IMR-90 (cell line): ENCODE measurements at regions not wholly inside any gene's neighbourhood (a gene's known extent, or its start where the extent isn't known, plus 50 kb on each side); places are given as distances from the start of the nearest gene placed in this dataset.
"Not testable (repeated sequence)": the region's sequence is repeated elsewhere in the genome, so short reads cannot be mapped to it uniquely, and the experiment has no call there.

ENCODE experiments used
- ATAC-seq: fragments of 200-7000 bp; cut with Tn5 transposase; 2 replicates; pipeline ENCODE4 v1.9.1; 2020; ENCODE audit warnings: low read depth, mild to moderate bottlenecking, moderate library complexity
- BruUV-seq: library from RNA; stranded (reverse); fragments of 400-500 nt; replicated peaks from 2 replicates; lab custom pipeline; 2021; lab: Mats Ljungman, UMichigan
- CTCF ChIA-PET: fragments of 300-600 bp; formaldehyde crosslinking; extraction: SDS; loops from one replicate; lab custom pipeline; 2021; ENCODE audit warnings: antibody characterized with exemption; lab: Yijun Ruan, JAX
- POLR2A ChIA-PET: fragments of 300-600 bp; sonication (Branson Sonifier 250); formaldehyde crosslinking; loops from one replicate; lab custom pipeline; 2022; ENCODE audit warnings: antibody characterized with exemption; ENCODE audit not compliant: unreplicated experiment; lab: Charles Lee
- DNase-seq: peaks from one replicate; pipeline ENCODE4 v3.0.0; 2013
- H2AFZ ChIP-seq: replicated peaks from 2 replicates; pipeline ENCODE3; 2013; ENCODE audit warnings: low read length, mild to moderate bottlenecking; ENCODE audit not compliant: poor library complexity
- H2AK5ac ChIP-seq: 2 replicates; pipeline ENCODE4 v1.6.1; 2013; ENCODE audit warnings: low read depth, low read length, inconsistent platforms
- H2AK9ac ChIP-seq: replicated peaks from 2 replicates; pipeline ENCODE3; 2013; ENCODE audit warnings: mild to moderate bottlenecking, low read depth, low read length, moderate library complexity; ENCODE audit not compliant: poor library complexity
- H2BK120ac ChIP-seq: 2 replicates; pipeline ENCODE4 v1.6.1; 2013; ENCODE audit warnings: low read depth, low read length, inconsistent platforms
- H2BK15ac ChIP-seq: 3 replicates; pipeline ENCODE4 v1.6.1; 2013; ENCODE audit warnings: low read depth, low read length, inconsistent platforms
- H2BK20ac ChIP-seq: 2 replicates; pipeline ENCODE4 v1.6.1; 2013; ENCODE audit warnings: low read depth, mild to moderate bottlenecking, inconsistent platforms, low read length, moderate library complexity
- H2BK5ac ChIP-seq: 2 replicates; pipeline ENCODE4 v1.6.1; 2013; ENCODE audit warnings: mild to moderate bottlenecking, low read depth, low read length, inconsistent platforms; ENCODE audit not compliant: poor library complexity, severe bottlenecking
- H3K14ac ChIP-seq: replicated peaks from 2 replicates; pipeline ENCODE4 v1.6.1; 2013; ENCODE audit warnings: low read depth, low read length, inconsistent platforms
- H3K18ac ChIP-seq: 2 replicates; pipeline ENCODE4 v1.6.1; 2013; ENCODE audit warnings: low read depth, low read length, control low read depth
- H3K23ac ChIP-seq: 2 replicates; pipeline ENCODE4 v1.6.1; 2013; ENCODE audit warnings: low read depth, low read length, inconsistent platforms
- H3K27ac ChIP-seq: 2 replicates; pipeline ENCODE4 v1.5.1; 2013; ENCODE audit warnings: mild to moderate bottlenecking, control low read depth, low read length; ENCODE audit not compliant: insufficient read depth
- H3K27me3 ChIP-seq: 2 replicates; pipeline ENCODE4 v1.6.1; 2013; ENCODE audit warnings: low read length; ENCODE audit not compliant: control insufficient read depth, insufficient read depth
- H3K36me3 ChIP-seq: 2 replicates; pipeline ENCODE4 v1.6.1; 2013; ENCODE audit warnings: low read length, mixed read lengths; ENCODE audit not compliant: control insufficient read depth, insufficient read depth
- H3K4ac ChIP-seq: 2 replicates; pipeline ENCODE4 v1.6.1; 2013; ENCODE audit warnings: low read depth, low read length, inconsistent platforms
- H3K4me1 ChIP-seq: 2 replicates; pipeline ENCODE4 v1.6.1; 2013; ENCODE audit warnings: low read length, mixed read lengths; ENCODE audit not compliant: control insufficient read depth, insufficient read depth
- H3K4me2 ChIP-seq: 2 replicates; pipeline ENCODE4 v1.6.1; 2013; ENCODE audit warnings: low read depth, mild to moderate bottlenecking, control low read depth, low read length, moderate library complexity
- H3K4me3 ChIP-seq: 2 replicates; pipeline ENCODE4 v1.5.1; 2013; ENCODE audit warnings: low read depth, mild to moderate bottlenecking, control low read depth, low read length, moderate library complexity; ENCODE audit not compliant: insufficient read depth
- H3K56ac ChIP-seq: 2 replicates; pipeline ENCODE4 v1.6.1; 2013; ENCODE audit warnings: low read length, inconsistent platforms; ENCODE audit not compliant: insufficient read depth; ENCODE audit errors: extremely low read depth
- H3K79me1 ChIP-seq, 2 experiments: 2 replicates each; pipeline ENCODE4 v1.6.1; 2013; ENCODE audit warnings: low read length in 2 of 2, inconsistent platforms in 1 of 2, low read depth in 1 of 2
- H3K9ac ChIP-seq: 2 replicates; pipeline ENCODE4 v1.6.1; 2013; ENCODE audit warnings: low read depth, low read length, control low read depth
- H3K9me1 ChIP-seq: 2 replicates; pipeline ENCODE4 v1.6.1; 2013; ENCODE audit warnings: low read length, inconsistent platforms; ENCODE audit not compliant: insufficient read depth
- H3K9me3 ChIP-seq: 2 replicates; pipeline ENCODE4 v1.6.1; 2013; ENCODE audit warnings: low read length; ENCODE audit not compliant: control insufficient read depth, insufficient read depth
- H4K20me1 ChIP-seq: 2 replicates; pipeline ENCODE4 v1.6.1; 2013; ENCODE audit warnings: low read length, inconsistent platforms; ENCODE audit not compliant: insufficient read depth
- H4K5ac ChIP-seq: 2 replicates; pipeline ENCODE4 v1.6.1; 2013; ENCODE audit warnings: mild to moderate bottlenecking, low read depth, low read length, control low read depth
- H4K8ac ChIP-seq, 2 experiments: 2 replicates each; pipeline ENCODE4 v1.6.1; 2013; ENCODE audit warnings: low read depth in 2 of 2, low read length in 2 of 2, control low read depth in 1 of 2, inconsistent platforms in 1 of 2
- H4K91ac ChIP-seq: 2 replicates; pipeline ENCODE4 v1.6.1; 2013; ENCODE audit warnings: low read depth, low read length, inconsistent platforms; ENCODE audit not compliant: insufficient read depth
- CHD1 ChIP-seq: IDR thresholded peaks from 2 replicates; pipeline ENCODE4 v1.6.1; 2012; ENCODE audit warnings: low read depth, low read length, improper control_type of control experiment
- CTCF ChIP-seq: conservative IDR thresholded peaks from 2 replicates; pipeline ENCODE4 v1.5.1; 2012; ENCODE audit warnings: mild to moderate bottlenecking, low read depth, low read length, improper control_type of control experiment
- FOS ChIP-seq: fragments of 150-350 bp; IDR thresholded peaks from 2 replicates; pipeline ENCODE4 v1.6.1; 2016; ENCODE audit warnings: low read depth, low read length
- MAFK ChIP-seq: IDR thresholded peaks from 2 replicates; pipeline ENCODE4 v1.6.1; 2012; ENCODE audit warnings: low read depth, low read length, improper control_type of control experiment
- MXI1 ChIP-seq: IDR thresholded peaks from 2 replicates; pipeline ENCODE4 v1.6.1; 2012; ENCODE audit warnings: low read depth, mild to moderate bottlenecking, low read length, moderate library complexity, borderline replicate concordance
- NFE2L2 ChIP-seq: fragments of 150-350 bp; IDR thresholded peaks from 2 replicates; pipeline ENCODE4 v1.6.1; 2016; ENCODE audit warnings: low read depth, mild to moderate bottlenecking, low read length
- POLR2A ChIP-seq: IDR thresholded peaks from 2 replicates; pipeline ENCODE4 v1.6.1; 2012; ENCODE audit warnings: mild to moderate bottlenecking, low read depth, low read length
- RAD21 ChIP-seq: IDR thresholded peaks from 2 replicates; pipeline ENCODE4 v1.6.1; 2012; ENCODE audit warnings: low read length, improper control_type of control experiment
- RFX5 ChIP-seq: IDR thresholded peaks from 2 replicates; pipeline ENCODE4 v1.8.0; 2012; ENCODE audit warnings: low read depth, mild to moderate bottlenecking, low read length, moderate library complexity
- SMC3 ChIP-seq: fragments of 150-350 bp; IDR thresholded peaks from 2 replicates; pipeline ENCODE4 v1.6.1; 2016; ENCODE audit warnings: low read depth, mild to moderate bottlenecking, antibody characterized with exemption, low read length, moderate library complexity
- WGBS, 2 experiments: methylation state at CpG; one replicate each; pipeline versions ENCODE4 v1.1.5 to v1.1.7; 2013; ENCODE audit warnings: missing lambda C conversion rate in 2 of 2; ENCODE audit not compliant: insufficient read length in 1 of 2; ENCODE audit errors: extremely low coverage in 2 of 2; 5-methylcytosine and 5-hydroxymethylcytosine counted together
- dilution Hi-C: fragments of 300-500 bp; cut with HindIII; formaldehyde crosslinking; loops from one replicate; pipeline ENCODE4 v1.14.3; 2018; ENCODE audit warnings: low sequenced_read_pairs; ENCODE audit not compliant: unreplicated experiment
- in situ Hi-C: fragments of 300-500 bp; cut with MboI; formaldehyde crosslinking; loops from 3 replicates; pipeline ENCODE4 v1.14.3; 2019; ENCODE audit warnings: low sequenced_read_pairs, inconsistent platforms, mixed read lengths
- intact Hi-C: fragments of 100-400 bp; cut with micrococcal nuclease; formaldehyde crosslinking; loops from 2 replicates; pipeline ENCODE4 v1.10.0; 2022

- DNase-seq (no peak), ATAC-seq (no peak)
- no TSS peak for BruUV-seq
- no peak overlapping the region for H4K5ac ChIP-seq
- no peak overlapping the region for H3K4ac ChIP-seq
- dilution Hi-C loops = no loop called here
- H3K9me1 ChIP-seq = no peaks in the 10 kb centered on the region
- no peaks in the 10 kb centered on the region for H3K79me1 ChIP-seq
- no peak overlapping the region for H3K23ac ChIP-seq
- no peaks in the 10 kb centered on the region for H4K20me1 ChIP-seq
- H2AK9ac ChIP-seq = no peak overlapping the region
- no peaks in the 10 kb centered on the region for H3K36me3 ChIP-seq
- H3K18ac ChIP-seq = no peak overlapping the region
- no peak overlapping the region for H2BK5ac ChIP-seq
- no peaks in the 10 kb centered on the region; the same call in 1 of the 2 replicates for H3K27me3 ChIP-seq
- no CpG with 5 or more reads among the region's 5 CpGs for WGBS, 2 experiments
- no peak overlapping the region for H3K56ac ChIP-seq
- in situ Hi-C loops = loop anchor here (25.0 kb wide), 1 partner anchor 484 kb away; no protein-coding TSS in a partner anchor
- ChIA-PET CTCF (no interaction called here), POLR2A (no interaction called here)
- intact Hi-C loops = no loop called here
- H2AFZ ChIP-seq = no peak overlapping the region
- H2BK120ac ChIP-seq = no peak overlapping the region
- no peak overlapping the region for H3K27ac ChIP-seq
- no peak overlapping the region for H2BK20ac ChIP-seq
- H3K9ac ChIP-seq = no peak overlapping the region
- no peak for TF ChIP-seq CHD1
- no peak for TF ChIP-seq CTCF
- TF ChIP-seq MAFK = no peak
- no peak for TF ChIP-seq FOS
- no peak for TF ChIP-seq RAD21
- TF ChIP-seq SMC3 = no peak
- no peak for TF ChIP-seq MXI1
- TF ChIP-seq POLR2A = no peak
- TF ChIP-seq NFE2L2 = no peak
- no peak for TF ChIP-seq RFX5
- no peaks in the 10 kb centered on the region for H3K9me3 ChIP-seq
- no peak overlapping the region for H4K91ac ChIP-seq
- H4K8ac ChIP-seq = no peak overlapping the region
- no peak overlapping the region for H3K14ac ChIP-seq
- H3K4me2 ChIP-seq = no peak overlapping the region
- no peak overlapping the region for H3K4me3 ChIP-seq
- no peaks in the 10 kb centered on the region for H3K4me1 ChIP-seq
- H2AK5ac ChIP-seq = no peak overlapping the region
- H2BK15ac ChIP-seq = no peak overlapping the region
These were observed 128.7 kb upstream of the MB21D2 start for GRCh38 chr3:193046371-193046770.

DNA sequence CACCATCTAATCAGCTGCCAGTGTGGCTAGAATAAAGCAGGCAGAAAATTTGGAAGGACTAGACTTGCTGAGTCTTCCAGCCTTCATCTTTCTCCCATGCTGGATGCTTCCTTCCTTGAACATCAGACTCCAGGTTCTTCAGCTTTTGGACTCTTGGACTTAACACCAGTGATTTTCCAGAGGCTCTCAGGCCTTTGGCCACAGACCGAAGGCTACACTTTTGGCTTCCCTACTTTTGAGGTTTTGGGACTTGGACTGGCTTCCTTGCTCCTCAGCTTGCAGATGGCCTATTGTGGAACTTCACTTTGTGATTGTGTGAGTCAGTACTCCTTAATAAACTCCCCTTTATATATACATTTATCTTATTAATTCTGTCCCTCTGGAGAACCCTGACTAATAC lies 129.8 kb upstream of the MB21D2 start:
- H3K36me3 ChIP-seq, CTCF ChIA-PET, BruUV-seq, H3K56ac ChIP-seq, H2AFZ ChIP-seq, H2AK5ac ChIP-seq, H3K9me3 ChIP-seq, H4K8ac ChIP-seq, H4K20me1 ChIP-seq, intact Hi-C loops, H3K4me2 ChIP-seq, H3K4me1 ChIP-seq, H2AK9ac ChIP-seq, H3K4ac ChIP-seq, H4K91ac ChIP-seq, POLR2A ChIA-PET, H2BK120ac ChIP-seq, DNase-seq, ATAC-seq, H3K23ac ChIP-seq, H3K18ac ChIP-seq, H2BK15ac ChIP-seq, H3K4me3 ChIP-seq, H2BK5ac ChIP-seq, H3K9ac ChIP-seq, H2BK20ac ChIP-seq, H3K79me1 ChIP-seq, H4K5ac ChIP-seq, H3K9me1 ChIP-seq, H3K27me3 ChIP-seq, H3K14ac ChIP-seq, H3K27ac ChIP-seq, dilution Hi-C loops: not testable (repeated sequence)
- no CpG with 5 or more reads among the region's 1 CpG for WGBS, 2 experiments
- in situ Hi-C loops = loop anchor here (25.0 kb wide), 1 partner anchor 485 kb away; no protein-coding TSS in a partner anchor
